GM12892 (cell line): ENCODE measurements at regions not wholly inside any gene's neighbourhood (a gene's known extent, or its start where the extent isn't known, plus 50 kb on each side); places are given as distances from the start of the nearest gene placed in this dataset.

Experiments
- POLR2A ChIP-seq: IDR thresholded peaks from 2 replicates; pipeline ENCODE4 v1.6.1; 2011; ENCODE audit warnings: low read depth, low read length, control low read depth
- TAF1 ChIP-seq: IDR thresholded peaks from 2 replicates; pipeline ENCODE4 v1.6.1; 2011; ENCODE audit warnings: low read depth, mild to moderate bottlenecking, control low read depth, low read length, borderline replicate concordance

DNA sequence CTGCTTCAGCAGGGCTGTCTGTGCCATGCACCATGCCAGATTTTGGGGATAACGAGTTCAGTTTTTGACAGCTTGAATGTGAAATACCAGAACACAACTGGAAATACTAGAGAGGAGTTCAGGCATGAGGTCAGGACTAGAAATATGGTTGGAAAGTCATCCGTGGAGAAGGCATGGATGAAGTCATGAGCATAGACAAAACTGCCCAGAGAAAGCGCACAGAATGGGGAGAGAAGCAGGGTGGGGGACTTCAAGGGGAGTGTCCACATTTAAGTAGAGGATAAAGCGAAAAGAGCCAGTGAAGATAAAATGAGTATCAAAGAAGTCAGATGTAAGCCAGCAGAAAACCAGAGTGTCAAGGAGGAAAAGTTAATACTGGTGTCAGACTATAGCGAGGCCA lies 653.4 kb upstream of the ARID1B start:
- TF ChIP-seq POLR2A (no peak), TAF1 (no peak)
